Activated CD4-positive, alpha-beta T cell treated with anti-CD3 and anti-CD28 coated beads, Interleukin-2, amount 10 ng/mL, durations not matched to agents 24 days and 14 days (primary cell): ENCODE measurements at regions not wholly inside any gene's neighbourhood (a gene's known extent, or its start where the extent isn't known, plus 50 kb on each side); places are given as distances from the start of the nearest gene placed in this dataset.

ENCODE experiments used
- DNase-seq: peaks from one replicate; pipeline ENCODE4 v3.0.0; 2022
- H3K27ac Mint-ChIP-seq: one replicate; pipeline ENCODE4 v1.8.0; 2022; ENCODE audit warnings: mild to moderate bottlenecking, mixed read lengths
- H3K27me3 Mint-ChIP-seq: one replicate; pipeline ENCODE4 v1.8.0; 2022; ENCODE audit warnings: mixed read lengths
- H3K36me3 Mint-ChIP-seq: one replicate; pipeline ENCODE4 v1.8.0; 2022; ENCODE audit warnings: low read depth, mild to moderate bottlenecking, mixed read lengths
- H3K4me1 Mint-ChIP-seq: one replicate; pipeline ENCODE4 v1.8.0; 2021; ENCODE audit warnings: mixed read lengths
- H3K4me3 Mint-ChIP-seq: one replicate; pipeline ENCODE4 v1.8.0; 2022; ENCODE audit warnings: mild to moderate bottlenecking, moderate library complexity, mixed read lengths
- H3K9me3 Mint-ChIP-seq: one replicate; pipeline ENCODE4 v1.8.0; 2021; ENCODE audit warnings: mixed read lengths
- intact Hi-C: fragments of 100-400 bp; cut with micrococcal nuclease; formaldehyde crosslinking; loops from one replicate; pipeline ENCODE4 v1.15.1; 2023

- no peak overlapping the region for H3K4me3 Mint-ChIP-seq
- no peak for DNase-seq
- no peak overlapping the region for H3K27ac Mint-ChIP-seq
- H3K4me1 Mint-ChIP-seq = no peaks in the 10 kb centered on the region
- intact Hi-C loops = no loop called here
- H3K27me3 Mint-ChIP-seq = no peaks in the 10 kb centered on the region
- H3K9me3 Mint-ChIP-seq = no peaks in the 10 kb centered on the region
- no peaks in the 10 kb centered on the region for H3K36me3 Mint-ChIP-seq
Observed at GRCh38 chr12:73413974-73414373, 1123.7 kb upstream of the ATXN7L3B start.

GRCh38 chr12:73414926-73415325 is 1122.7 kb upstream of the ATXN7L3B start:
- Mint-ChIP-seq H3K27me3 (no peaks in the 10 kb centered on the region), H3K4me3 (no peak overlapping the region), H3K27ac (no peak overlapping the region), H3K4me1 (no peaks in the 10 kb centered on the region), H3K36me3 (no peaks in the 10 kb centered on the region), H3K9me3 (no peaks in the 10 kb centered on the region)
- DNase-seq = no peak
- intact Hi-C loops = no loop called here

DNA sequence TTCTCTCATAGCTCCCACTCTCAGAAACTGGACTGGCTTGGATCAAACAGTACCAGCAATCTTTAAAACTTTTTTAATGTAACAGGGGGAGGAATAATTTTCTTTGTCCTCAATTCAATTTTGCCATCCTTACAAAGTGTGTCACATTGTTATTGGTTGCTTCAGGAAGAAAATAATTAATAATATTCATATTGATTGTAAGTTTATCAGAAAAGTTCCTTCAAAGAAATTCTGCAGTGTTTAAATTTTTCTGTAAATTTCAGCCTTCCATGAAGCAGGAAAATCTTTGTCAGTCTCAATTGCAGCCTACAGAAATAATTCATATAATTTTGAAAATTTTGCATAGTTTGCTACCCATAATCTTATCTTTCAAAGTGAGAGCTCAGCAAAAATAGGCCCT is 1119.1 kb upstream of the ATXN7L3B start:
- no peaks in the 10 kb centered on the region for H3K36me3 Mint-ChIP-seq
- intact Hi-C loops = no loop called here
- peaks cover under 1% of the 10 kb centered on the region for H3K9me3 Mint-ChIP-seq
- peaks cover 2% of the 10 kb centered on the region for H3K4me1 Mint-ChIP-seq
- H3K27me3 Mint-ChIP-seq = no peaks in the 10 kb centered on the region
- H3K27ac Mint-ChIP-seq = no peak overlapping the region
- no peak for DNase-seq
- H3K4me3 Mint-ChIP-seq = no peak overlapping the region

GRCh38 chr12:73421832-73422231 is 1115.8 kb upstream of the ATXN7L3B start:
- H3K9me3 Mint-ChIP-seq = peaks cover 9% of the 10 kb centered on the region
- no peak overlapping the region for H3K4me3 Mint-ChIP-seq
- peaks cover 2% of the 10 kb centered on the region for H3K4me1 Mint-ChIP-seq
- intact Hi-C loops = no loop called here
- DNase-seq = no peak
- no peaks in the 10 kb centered on the region for H3K36me3 Mint-ChIP-seq
- H3K27ac Mint-ChIP-seq = no peak overlapping the region
- H3K27me3 Mint-ChIP-seq = no peaks in the 10 kb centered on the region

DNA sequence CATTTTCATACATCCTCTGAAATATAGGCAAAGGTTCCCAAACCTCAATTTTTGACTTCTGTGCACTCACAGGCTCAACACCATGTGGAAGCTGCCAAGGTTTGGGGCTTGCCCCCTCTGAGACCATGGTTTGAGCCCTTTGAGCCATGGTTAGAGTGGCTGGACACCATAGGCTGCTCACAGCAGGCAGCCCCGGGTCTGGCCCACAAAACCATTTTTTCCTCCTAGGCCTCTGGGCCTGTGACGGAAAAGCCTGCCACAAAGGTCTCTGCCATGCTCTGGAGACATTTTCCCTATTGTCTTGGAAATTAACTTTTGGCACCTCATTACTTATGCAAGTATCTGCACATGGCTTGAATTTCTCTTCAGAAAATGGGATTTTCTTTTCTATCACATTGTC is 1113.2 kb upstream of the ATXN7L3B start:
- intact Hi-C loops = no loop called here
- H3K4me3 Mint-ChIP-seq = no peak overlapping the region
- no peaks in the 10 kb centered on the region for H3K36me3 Mint-ChIP-seq

DNA sequence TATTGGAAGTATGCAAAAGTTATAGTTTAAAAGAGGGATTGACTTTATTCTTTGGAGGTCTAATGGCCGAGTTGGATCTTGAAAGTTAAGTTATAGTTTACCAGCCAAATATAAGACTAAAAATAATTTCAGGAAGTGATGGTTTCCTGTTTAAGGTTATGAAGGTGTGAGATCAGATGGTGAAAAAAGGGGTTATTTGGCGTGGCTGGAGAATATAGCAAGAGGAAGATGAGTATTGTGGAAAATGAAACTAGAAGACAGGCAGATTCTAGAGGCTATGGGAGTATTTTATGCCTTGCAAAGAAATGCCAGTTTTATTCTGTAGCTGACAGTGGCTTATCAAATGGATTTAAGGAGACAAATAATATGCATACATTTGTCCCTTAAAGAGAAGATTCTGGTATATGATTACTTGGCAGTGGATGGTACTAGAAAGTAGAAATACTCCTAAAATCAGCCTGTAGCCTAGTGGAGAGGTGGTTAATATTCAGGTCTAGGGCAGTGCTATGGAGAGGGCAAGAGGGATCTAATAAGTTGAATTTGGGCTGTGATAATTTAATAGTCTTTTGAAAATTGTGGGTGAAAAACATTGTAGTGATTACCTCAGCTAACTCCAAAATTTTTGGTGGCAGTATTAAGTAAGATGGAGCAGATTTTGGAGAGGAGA is 1091.8 kb upstream of the ATXN7L3B start:
- H3K9me3 Mint-ChIP-seq = no peaks in the 10 kb centered on the region
- no peak overlapping the region for H3K27ac Mint-ChIP-seq
- peaks cover 2% of the 10 kb centered on the region for H3K4me1 Mint-ChIP-seq
- no peak for DNase-seq
- no peak overlapping the region for H3K4me3 Mint-ChIP-seq
- H3K36me3 Mint-ChIP-seq = no peaks in the 10 kb centered on the region
- intact Hi-C loops = no loop called here
- no peaks in the 10 kb centered on the region for H3K27me3 Mint-ChIP-seq

More for the DNA sequence above, 1113.2 kb upstream of the ATXN7L3B start:
- H3K9me3 Mint-ChIP-seq = peaks cover 9% of the 10 kb centered on the region
- no peak overlapping the region for H3K27ac Mint-ChIP-seq
- H3K4me1 Mint-ChIP-seq = peaks cover 2% of the 10 kb centered on the region
- DNase-seq = no peak
- H3K27me3 Mint-ChIP-seq = no peaks in the 10 kb centered on the region

DNA sequence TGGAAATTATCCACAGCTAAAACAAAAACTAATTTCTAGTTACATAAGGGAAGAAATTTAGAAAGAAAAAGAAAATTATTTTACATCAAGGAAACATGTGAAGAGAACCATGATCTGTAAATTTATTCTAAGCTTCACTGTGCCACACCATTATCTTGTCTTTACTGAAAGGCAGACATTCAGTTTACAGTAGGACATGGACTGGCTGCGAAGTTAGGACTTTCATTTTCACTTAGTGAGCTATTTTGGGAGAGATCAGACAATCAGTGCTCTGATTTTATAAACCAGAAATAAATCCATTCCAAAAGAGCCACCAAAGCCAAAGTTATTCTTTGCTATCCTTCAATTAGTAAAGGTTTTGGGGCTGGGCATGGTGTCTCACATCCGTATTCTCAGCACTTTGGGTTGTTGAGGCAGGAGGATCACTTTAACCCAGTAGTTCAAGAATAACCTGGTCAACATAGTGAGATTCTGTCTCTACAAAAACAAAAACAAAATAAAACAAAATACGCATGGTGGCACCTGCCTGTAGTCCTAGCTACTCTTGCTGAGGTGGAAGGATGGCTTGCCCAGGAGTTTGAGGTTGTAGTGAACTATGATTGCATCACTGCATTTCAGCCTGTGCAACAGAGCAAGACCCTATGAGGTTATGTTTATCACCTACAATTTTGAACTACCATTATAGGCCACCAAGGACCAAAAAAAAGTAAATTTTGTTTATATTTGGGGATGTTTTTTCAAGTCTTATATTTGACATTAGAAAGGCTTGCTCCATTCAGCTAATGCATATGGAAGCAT is 1084.8 kb upstream of the ATXN7L3B start:
- Mint-ChIP-seq H3K9me3 (no peaks in the 10 kb centered on the region), H3K36me3 (no peaks in the 10 kb centered on the region), H3K4me3 (no peak overlapping the region), H3K27ac (no peak overlapping the region), H3K4me1 (no peaks in the 10 kb centered on the region), H3K27me3 (no peaks in the 10 kb centered on the region)
- no peak for DNase-seq
- intact Hi-C loops = no loop called here

GRCh38 chr12:73460212-73460611 is 1077.4 kb upstream of the ATXN7L3B start:
- Mint-ChIP-seq H3K9me3 (peaks cover 5% of the 10 kb centered on the region), H3K4me3 (no peak overlapping the region)
- no peak for DNase-seq

GRCh38 chr12:73465106-73465505 is 1072.5 kb upstream of the ATXN7L3B start:
- no peak overlapping the region for H3K27ac Mint-ChIP-seq
- no peaks in the 10 kb centered on the region for H3K27me3 Mint-ChIP-seq
- peaks cover 5% of the 10 kb centered on the region for H3K9me3 Mint-ChIP-seq
- intact Hi-C loops = no loop called here
- H3K4me1 Mint-ChIP-seq = no peaks in the 10 kb centered on the region
- H3K4me3 Mint-ChIP-seq = no peak overlapping the region
- H3K36me3 Mint-ChIP-seq = no peaks in the 10 kb centered on the region
- DNase-seq = no peak

More at GRCh38 chr12:73460212-73460611, 1077.4 kb upstream of the ATXN7L3B start:
- Mint-ChIP-seq H3K27ac (no peak overlapping the region), H3K27me3 (no peaks in the 10 kb centered on the region), H3K4me1 (no peaks in the 10 kb centered on the region), H3K36me3 (no peaks in the 10 kb centered on the region)
- intact Hi-C loops = no loop called here

DNA sequence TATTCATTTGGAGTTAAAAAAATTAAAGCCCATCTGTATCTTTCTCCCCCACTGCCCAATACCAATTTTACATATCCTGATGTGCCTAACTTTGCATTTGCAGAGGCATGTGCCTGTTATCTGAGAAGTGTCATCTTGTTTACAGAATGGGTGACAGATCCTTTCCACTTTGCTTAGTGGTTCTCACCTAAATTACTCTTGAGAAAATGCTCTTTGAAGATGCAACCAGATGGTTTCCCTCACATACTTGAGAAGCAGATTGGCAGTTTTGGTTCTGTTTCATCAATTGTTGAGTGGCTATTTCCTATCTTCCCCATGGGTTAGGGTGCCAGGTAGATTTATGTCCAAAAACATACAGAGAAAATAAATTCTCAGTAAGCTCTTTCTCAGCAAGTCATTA is 1051.4 kb upstream of the ATXN7L3B start:
- no peaks in the 10 kb centered on the region for H3K36me3 Mint-ChIP-seq
- peaks cover 12% of the 10 kb centered on the region for H3K9me3 Mint-ChIP-seq
- no peak for DNase-seq
- H3K27me3 Mint-ChIP-seq = no peaks in the 10 kb centered on the region
- intact Hi-C loops = no loop called here
- no peaks in the 10 kb centered on the region for H3K4me1 Mint-ChIP-seq
- no peak overlapping the region for H3K4me3 Mint-ChIP-seq
- H3K27ac Mint-ChIP-seq = no peak overlapping the region

- intact Hi-C loops = no loop called here
- Mint-ChIP-seq H3K27me3 (no peaks in the 10 kb centered on the region), H3K9me3 (no peaks in the 10 kb centered on the region), H3K27ac (no peak overlapping the region), H3K4me3 (no peak overlapping the region), H3K4me1 (no peaks in the 10 kb centered on the region), H3K36me3 (no peaks in the 10 kb centered on the region)
- no peak for DNase-seq
Observed at GRCh38 chr12:73506611-73507010, 1031.0 kb upstream of the ATXN7L3B start.

DNA sequence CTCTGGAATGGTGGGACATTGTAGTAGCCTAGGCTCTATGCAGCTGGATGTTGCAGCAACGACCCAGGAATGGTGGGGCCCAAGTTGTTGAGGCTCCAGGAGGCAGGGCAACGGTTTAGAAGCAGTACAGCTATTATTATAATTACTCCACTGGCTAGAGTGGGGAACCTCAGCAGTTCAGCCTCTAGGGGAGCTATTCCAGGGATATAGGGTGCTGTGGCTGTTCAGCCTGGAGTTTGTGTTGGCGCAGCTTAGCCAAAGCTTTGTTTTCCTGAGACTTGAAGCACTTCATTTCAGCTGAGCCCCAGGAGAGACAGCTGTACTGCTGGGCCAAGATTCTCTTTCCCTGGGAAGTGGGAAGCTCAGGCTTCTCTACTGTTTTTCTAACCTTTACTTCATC is 1023.0 kb upstream of the ATXN7L3B start:
- Mint-ChIP-seq H3K27ac (no peak overlapping the region), H3K9me3 (no peaks in the 10 kb centered on the region), H3K27me3 (no peaks in the 10 kb centered on the region), H3K4me3 (no peak overlapping the region), H3K4me1 (no peaks in the 10 kb centered on the region), H3K36me3 (no peaks in the 10 kb centered on the region)
- intact Hi-C loops = no loop called here
- no peak for DNase-seq

DNA sequence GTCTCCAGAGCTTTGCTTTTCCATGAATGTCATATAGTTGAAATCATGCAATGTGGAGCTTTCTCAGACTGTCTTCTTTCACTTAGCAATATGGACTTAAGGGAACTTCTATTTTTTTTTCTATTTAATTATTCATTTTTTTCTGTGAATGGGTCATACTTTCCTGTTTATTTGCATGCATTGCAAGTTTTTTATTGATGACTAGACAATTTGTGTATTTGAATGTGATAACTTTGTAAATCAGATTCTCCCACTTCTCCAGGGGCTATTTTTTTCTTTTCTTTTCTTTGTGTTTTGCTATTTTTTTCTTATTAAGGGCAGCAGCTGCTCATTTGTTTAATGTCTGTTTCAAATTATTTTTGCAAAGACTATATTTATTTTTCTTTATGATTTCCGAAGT is 1019.8 kb upstream of the ATXN7L3B start:
- H3K9me3 Mint-ChIP-seq = peaks cover 9% of the 10 kb centered on the region
- no peaks in the 10 kb centered on the region for H3K4me1 Mint-ChIP-seq
- intact Hi-C loops = no loop called here
- no peak overlapping the region for H3K4me3 Mint-ChIP-seq
- no peak for DNase-seq
- H3K27ac Mint-ChIP-seq = no peak overlapping the region
- no peaks in the 10 kb centered on the region for H3K36me3 Mint-ChIP-seq
- H3K27me3 Mint-ChIP-seq = no peaks in the 10 kb centered on the region

GRCh38 chr12:73529231-73529630 is 1008.4 kb upstream of the ATXN7L3B start:
- H3K4me1 Mint-ChIP-seq = no peaks in the 10 kb centered on the region
- H3K27me3 Mint-ChIP-seq = no peaks in the 10 kb centered on the region
- H3K36me3 Mint-ChIP-seq = no peaks in the 10 kb centered on the region
- no peak overlapping the region for H3K4me3 Mint-ChIP-seq
- no peak for DNase-seq
- no peak overlapping the region for H3K27ac Mint-ChIP-seq
- intact Hi-C loops = no loop called here
- no peaks in the 10 kb centered on the region for H3K9me3 Mint-ChIP-seq
